ENCODE measurements at regions not wholly inside any gene's neighbourhood (a gene's known extent, or its start where the extent isn't known, plus 50 kb on each side); places are given as distances from the start of the nearest gene placed in this dataset.
A peak's percentile ranks its signal among the peaks of the same experiment; 100 is the strongest.
"Not testable (repeated sequence)": the region's sequence is repeated elsewhere in the genome, so short reads cannot be mapped to it uniquely, and the experiment has no call there.

GRCh38 chr3:153385343-153385742 is 223.3 kb downstream of the RAP2B start:
- DNase-seq: no peak

DNA sequence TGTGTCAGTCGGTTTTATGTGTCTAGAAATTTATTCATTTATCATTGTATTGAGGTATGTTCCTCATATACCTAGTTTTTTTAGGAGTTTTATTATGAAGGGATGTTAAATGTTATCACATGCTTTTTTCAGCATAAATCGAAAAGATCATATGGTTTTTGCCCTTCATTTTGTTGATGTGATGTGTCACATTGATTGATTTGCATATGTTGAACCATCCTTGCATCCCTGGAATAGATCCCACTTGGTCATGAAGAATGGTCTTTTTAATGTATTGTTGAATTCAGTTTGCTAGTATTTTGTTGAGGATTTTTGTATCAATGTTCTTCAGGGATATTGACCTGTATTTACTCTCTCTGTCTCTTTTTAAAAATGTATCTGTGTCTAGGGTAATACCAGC is 230.3 kb downstream of the RAP2B start:
- DNase-seq: no peak

GRCh38 chr3:153394017-153394416 is 232.0 kb downstream of the RAP2B start:
- DNase-seq: no peak

DNA sequence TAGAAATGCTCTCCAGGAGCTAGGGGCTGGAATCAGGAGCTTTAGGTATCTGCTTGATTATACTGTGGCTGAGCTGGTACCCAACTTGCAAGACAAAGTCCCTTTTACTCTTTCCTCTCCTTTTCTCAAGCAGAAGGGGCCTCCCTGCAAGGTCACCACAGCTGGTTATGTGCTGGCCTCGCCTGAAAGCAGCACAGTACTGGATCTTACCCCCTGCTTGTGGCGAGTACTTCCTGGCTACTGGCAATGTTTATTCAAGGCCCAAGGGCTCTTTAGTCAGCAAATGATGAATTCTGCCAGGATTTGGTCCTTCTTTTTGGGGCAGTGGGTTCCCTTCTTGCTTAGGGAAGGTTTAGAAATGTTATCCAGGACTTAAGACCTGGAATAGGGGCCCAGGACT is 234.6 kb downstream of the RAP2B start:
- no peak for DNase-seq

GRCh38 chr3:153397794-153398193 is 235.8 kb downstream of the RAP2B start:
- no peak for DNase-seq

DNA sequence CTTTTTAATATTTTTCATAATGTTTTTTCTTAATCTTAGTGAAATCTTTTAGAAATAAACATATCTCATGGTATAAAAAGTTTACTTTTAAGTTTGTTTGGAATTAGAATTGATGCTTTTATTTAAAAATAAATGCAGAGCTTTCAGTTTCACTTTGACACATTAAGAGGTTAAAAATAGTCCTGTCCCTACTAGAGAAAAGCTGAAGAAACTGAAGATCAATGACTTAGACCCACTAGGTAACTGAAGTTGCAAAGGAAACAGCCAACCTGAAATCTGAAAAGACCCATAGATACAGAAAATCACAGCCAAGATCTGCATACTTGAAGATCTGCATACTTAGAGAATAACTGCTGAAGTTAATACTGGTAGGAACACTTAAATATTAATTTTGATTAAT is 237.6 kb downstream of the RAP2B start:
- peak in 1 of 2 donors; percentile 6 for DNase-seq

GRCh38 chr3:153400641-153401040 is 238.6 kb downstream of the RAP2B start:
- DNase-seq: no peak

DNA sequence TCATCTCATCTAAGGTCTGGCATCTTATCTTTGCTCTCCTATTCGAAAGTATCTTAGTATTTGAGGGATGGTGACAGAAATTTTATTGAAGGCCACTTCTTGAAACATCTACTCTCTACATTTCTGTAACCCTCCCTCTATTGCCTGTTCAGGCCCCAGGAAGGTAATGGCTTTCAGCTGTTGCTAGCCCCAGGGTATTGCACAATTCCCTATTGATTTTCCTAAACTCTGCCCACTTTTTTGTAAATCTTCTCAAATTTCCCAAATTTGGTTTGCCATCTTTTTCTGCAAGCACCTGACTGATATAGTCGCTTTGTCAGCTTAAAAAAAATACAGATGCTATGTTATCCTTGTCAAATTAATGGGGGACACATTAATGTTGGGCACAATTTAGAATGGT is 242.1 kb downstream of the RAP2B start:
- DNase-seq: no peak

DNA sequence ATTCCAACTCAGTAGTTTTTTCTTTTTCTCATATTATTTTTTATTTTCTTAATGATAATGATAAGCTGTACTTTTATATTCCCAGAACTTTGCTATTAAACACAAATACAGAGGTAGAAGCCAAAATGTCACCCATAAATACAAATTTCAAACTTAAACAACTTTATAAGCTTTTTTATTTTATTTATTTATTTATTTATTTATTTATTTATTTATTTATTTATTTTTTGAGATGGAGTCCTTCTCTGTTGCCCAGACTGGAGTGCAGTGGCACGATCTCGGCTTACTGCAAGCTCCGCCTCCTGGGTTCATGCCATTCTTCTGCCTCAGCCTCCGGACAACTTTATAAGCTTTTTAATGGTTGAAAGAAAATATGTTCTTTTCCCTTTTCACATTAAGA is 243.3 kb downstream of the RAP2B start:
- DNase-seq: not testable (repeated sequence)

DNA sequence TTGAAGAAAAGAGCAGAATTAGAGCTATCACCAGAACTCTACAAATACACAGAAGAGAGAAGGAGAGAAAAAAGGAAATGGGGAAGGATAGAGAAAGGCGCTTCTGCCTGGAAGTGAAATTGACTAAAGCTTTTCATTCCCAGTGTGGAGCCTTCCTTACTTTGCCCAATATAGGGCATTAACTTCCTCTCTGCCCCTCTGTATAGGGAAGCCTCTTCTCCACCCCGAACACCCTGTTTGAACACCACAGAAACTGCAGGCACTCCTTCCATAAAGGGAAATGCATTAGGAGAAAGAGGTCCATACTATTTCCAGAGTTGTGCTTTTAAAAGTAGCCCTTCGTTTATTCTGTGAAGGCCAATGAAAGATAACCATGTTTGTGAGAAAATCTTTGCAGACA is 248.5 kb downstream of the RAP2B start:
- DNase-seq: no peak

DNA sequence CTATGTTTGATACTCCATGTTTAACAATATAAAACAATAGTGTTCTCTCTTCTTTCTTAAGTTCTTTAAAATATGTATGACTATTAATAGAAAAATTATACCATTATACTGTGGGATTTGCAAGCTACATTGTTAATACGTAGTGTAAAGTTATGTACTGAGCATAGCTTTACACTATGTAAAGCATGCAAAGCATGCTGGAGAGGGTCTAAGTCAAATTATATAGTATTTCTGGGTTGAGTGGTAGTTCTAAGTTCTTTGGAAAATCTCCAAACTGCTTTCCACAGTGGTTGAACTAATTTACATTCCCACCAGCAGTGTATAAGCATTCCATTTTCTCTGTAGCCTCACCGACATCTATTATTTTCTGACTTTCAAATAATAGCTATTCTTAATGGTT is 253.0 kb downstream of the RAP2B start:
- no peak for DNase-seq

- DNase-seq: no peak
Measured at GRCh38 chr3:153422314-153422713, 260.3 kb downstream of the RAP2B start.

DNA sequence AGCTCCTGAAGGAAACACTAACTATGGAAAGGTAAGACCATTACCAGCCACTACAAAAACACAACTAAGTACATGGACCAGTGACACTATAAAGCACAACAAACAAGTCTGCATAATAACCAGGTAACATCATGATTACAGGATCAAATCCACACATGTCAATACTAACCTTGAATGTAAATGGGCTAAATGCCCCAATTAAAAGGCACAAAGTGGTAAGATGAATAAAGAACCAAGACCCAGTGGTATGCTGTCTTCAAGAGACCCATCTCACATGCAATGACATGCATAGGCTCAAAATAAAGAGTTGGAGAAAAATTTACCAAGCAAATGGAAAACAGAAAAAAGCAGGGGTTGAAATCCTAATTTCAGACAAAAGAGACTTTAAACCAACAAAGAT is 261.8 kb downstream of the RAP2B start:
- not testable (repeated sequence) for DNase-seq

- DNase-seq: no peak
Measured at GRCh38 chr3:153426344-153426743, 264.3 kb downstream of the RAP2B start.

DNA sequence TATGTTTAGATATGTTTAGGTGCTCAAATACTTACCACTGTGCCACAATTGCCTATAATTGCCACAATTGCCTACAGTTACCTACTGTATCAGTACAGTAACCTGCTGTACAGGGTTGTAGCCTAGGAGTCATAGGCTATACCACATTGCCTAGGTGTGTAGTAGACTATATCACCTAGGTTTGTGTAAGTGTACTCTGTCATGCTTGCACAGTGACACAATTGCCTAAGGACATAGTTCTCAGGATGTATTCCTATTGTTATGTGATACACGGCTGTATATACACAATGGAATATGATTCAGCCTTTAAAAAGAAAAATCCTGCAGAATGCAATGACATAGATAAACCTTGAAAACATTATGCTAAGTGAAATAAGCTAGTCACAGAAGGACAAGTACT is 264.8 kb downstream of the RAP2B start:
- no peak for DNase-seq

GRCh38 chr3:153429821-153430220 is 267.8 kb downstream of the RAP2B start:
- no peak for DNase-seq

DNA sequence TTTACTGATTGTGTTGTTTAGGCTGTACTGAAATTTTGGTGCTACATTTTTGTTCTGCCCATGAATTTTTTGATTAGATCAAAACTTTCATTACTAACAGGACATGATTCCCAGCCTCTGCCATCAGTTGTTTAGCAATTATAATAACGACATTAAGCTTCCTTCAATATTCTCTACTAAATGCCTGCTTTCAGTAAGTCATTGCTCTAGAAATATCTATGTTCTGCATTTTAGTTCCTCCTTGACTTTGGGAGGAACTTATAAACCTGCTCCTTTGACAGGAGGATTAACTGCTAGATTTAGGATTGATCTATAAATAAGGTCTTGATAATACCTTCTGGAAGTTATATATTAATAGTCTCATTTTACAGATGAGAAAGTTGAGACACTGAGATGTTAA is 269.1 kb downstream of the RAP2B start:
- no peak for DNase-seq

DNA sequence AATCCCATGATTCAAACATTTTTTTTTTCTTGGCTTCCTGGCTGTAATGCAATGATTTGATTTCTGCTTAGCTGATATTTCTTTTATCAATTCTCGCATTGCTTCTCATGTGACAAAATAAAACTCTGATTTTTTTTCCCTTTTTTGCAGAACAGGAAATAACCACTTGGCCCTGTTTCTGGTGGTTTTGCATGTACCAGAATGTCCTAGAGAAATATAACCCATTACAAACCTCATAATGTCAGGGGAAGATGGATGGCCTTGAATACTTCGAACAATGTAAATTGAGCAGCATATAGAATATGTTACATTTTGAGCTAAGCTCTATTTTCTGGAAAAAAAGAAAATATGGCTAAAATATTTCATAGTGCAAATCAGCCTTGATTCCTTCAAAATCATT is 275.6 kb downstream of the RAP2B start:
- DNase-seq: no peak

GRCh38 chr3:153438271-153438670 is 276.2 kb downstream of the RAP2B start:
- DNase-seq: no peak

GRCh38 chr3:153439780-153440179 is 277.8 kb downstream of the RAP2B start:
- no peak for DNase-seq

DNA sequence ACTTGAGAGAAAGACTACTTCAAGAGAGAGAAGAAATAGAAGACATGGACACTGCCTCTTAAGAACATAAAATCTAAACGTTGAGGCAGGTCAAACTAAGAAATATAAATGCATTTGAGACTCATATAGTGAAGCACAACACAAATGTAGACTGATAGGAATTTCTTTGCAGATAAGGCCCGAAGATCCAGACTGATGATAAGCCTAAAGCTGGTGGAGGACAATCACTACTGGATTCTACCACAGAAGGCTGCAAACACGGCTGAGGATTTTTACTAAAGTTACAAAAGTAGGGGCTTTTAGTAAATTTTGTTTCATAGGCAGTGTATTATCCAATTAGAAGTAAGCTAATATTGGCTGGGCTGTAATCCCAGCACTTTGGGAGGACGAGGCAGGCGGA is 278.3 kb downstream of the RAP2B start:
- no peak for DNase-seq

GRCh38 chr3:153442386-153442785 is 280.4 kb downstream of the RAP2B start:
- DNase-seq: no peak

GRCh38 chr3:153442799-153443487 is 280.9 kb downstream of the RAP2B start:
- no peak for DNase-seq

GRCh38 chr3:153443961-153444360 is 281.9 kb downstream of the RAP2B start:
- no peak for DNase-seq

- no peak for DNase-seq
Measured at GRCh38 chr3:153445817-153446216, 283.8 kb downstream of the RAP2B start.
